ENCODE measurements at regions not wholly inside any gene's neighbourhood (a gene's known extent, or its start where the extent isn't known, plus 50 kb on each side); places are given as distances from the start of the nearest gene placed in this dataset.

DNA sequence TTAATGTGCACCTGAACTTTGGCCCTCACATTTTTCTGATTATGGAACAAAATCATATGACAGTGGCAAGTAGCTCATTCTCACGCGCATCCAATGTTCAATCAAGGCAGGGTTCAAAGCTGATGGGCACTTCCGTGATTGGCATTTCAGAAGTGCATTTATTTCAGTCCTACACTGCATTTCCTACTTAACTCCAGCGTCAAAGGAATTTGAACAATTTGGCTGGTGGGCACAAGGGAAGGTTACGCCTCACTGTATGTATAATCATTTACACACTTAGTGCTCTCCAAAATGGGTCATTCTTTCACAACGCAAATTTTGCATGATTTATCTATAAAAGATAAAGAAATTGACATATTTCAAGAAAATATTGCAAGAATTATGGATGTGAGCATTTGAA, 167.9 kb upstream of the VLDLR start:
- Histone ChIP-seq H3K27ac (no peak overlapping the region), H3K36me3 (no peaks in the 10 kb centered on the region), H3K9me3 (no peaks in the 10 kb centered on the region), H3K4me3 (no peak overlapping the region), H3K27me3 (no peaks in the 10 kb centered on the region), H3K4me1 (no peaks in the 10 kb centered on the region)
- intact Hi-C loops (cut with DNase I; ENCODE audit: low total_unique reads), result no loop called here
- no peak for DNase-seq
- no peak for TF ChIP-seq POLR2A (IDR thresholded peaks at IDR 0.05)
- TF ChIP-seq CTCF (IDR thresholded peaks at IDR 0.05), result no peak

GRCh38 chr9:2459756-2460155, 161.8 kb upstream of the VLDLR start:
- Histone ChIP-seq H3K27me3 (no peaks in the 10 kb centered on the region), H3K36me3 (no peaks in the 10 kb centered on the region), H3K4me1 (no peaks in the 10 kb centered on the region), H3K4me3 (no peak overlapping the region), H3K27ac (no peak overlapping the region), H3K9me3 (no peaks in the 10 kb centered on the region)
- DNase-seq, result no peak
- intact Hi-C loops (cut with DNase I; ENCODE audit: low total_unique reads), result no loop called here
- TF ChIP-seq CTCF (IDR thresholded peaks at IDR 0.05) (no peak), POLR2A (IDR thresholded peaks at IDR 0.05) (no peak)

- H3K27me3 ChIP-seq, result no peaks in the 10 kb centered on the region
- no peak overlapping the region for H3K4me3 ChIP-seq
- no peaks in the 10 kb centered on the region for H3K4me1 ChIP-seq
- intact Hi-C loops (cut with DNase I; ENCODE audit: low total_unique reads), result no loop called here
- no peak overlapping the region for H3K27ac ChIP-seq
- H3K36me3 ChIP-seq, result no peaks in the 10 kb centered on the region
- TF ChIP-seq CTCF (IDR thresholded peaks at IDR 0.05), result no peak
- no peak for TF ChIP-seq POLR2A (IDR thresholded peaks at IDR 0.05)
- H3K9me3 ChIP-seq, result no peaks in the 10 kb centered on the region
- DNase-seq, result no peak
Observed at GRCh38 chr9:2461892-2462291, 159.7 kb upstream of the VLDLR start.

- Histone ChIP-seq H3K27ac (no peak overlapping the region), H3K4me1 (no peaks in the 10 kb centered on the region), H3K27me3 (no peaks in the 10 kb centered on the region), H3K9me3 (no peaks in the 10 kb centered on the region), H3K4me3 (no peak overlapping the region), H3K36me3 (no peaks in the 10 kb centered on the region)
- DNase-seq, result no peak
- TF ChIP-seq POLR2A (IDR thresholded peaks at IDR 0.05), result no peak
- TF ChIP-seq CTCF (IDR thresholded peaks at IDR 0.05), result no peak
- intact Hi-C loops (cut with DNase I; ENCODE audit: low total_unique reads), result no loop called here
Observed at GRCh38 chr9:2464624-2465023, 157.0 kb upstream of the VLDLR start.

DNA sequence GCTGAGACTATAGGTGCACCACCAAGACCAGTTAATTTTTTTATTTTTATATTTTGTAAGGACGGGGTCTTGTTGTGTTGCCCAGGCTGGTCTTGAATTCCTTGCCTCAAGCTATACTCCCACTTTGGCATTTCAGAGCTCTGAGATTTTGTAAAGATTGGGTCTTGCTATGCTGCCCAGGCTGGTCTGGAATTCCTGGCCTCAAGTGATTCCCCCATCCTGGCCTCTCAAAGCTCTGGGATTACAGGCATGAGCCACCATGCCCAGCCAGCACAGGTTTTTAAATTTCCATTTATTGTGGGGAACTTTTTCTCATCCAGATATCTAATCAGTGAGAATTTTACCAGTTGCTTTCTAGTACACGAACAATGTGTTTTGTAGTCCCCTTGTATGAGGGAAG, 156.1 kb upstream of the VLDLR start:
- Histone ChIP-seq H3K4me3 (no peak overlapping the region), H3K9me3 (no peaks in the 10 kb centered on the region), H3K36me3 (no peaks in the 10 kb centered on the region), H3K27me3 (no peaks in the 10 kb centered on the region), H3K4me1 (no peaks in the 10 kb centered on the region), H3K27ac (no peak overlapping the region)
- intact Hi-C loops (cut with DNase I; ENCODE audit: low total_unique reads), result no loop called here
- TF ChIP-seq POLR2A (IDR thresholded peaks at IDR 0.05) (no peak), CTCF (IDR thresholded peaks at IDR 0.05) (no peak)
- DNase-seq, result no peak
